Fibroblast of villous mesenchyme (primary cell): ENCODE measurements at regions not wholly inside any gene's neighbourhood (a gene's known extent, or its start where the extent isn't known, plus 50 kb on each side); places are given as distances from the start of the nearest gene placed in this dataset.
A peak's percentile ranks its signal among the peaks of the same experiment; 100 is the strongest.

Experiments
- DNase-seq: peaks from one replicate; pipeline ENCODE4 v3.0.0-alpha.2; 2010; ENCODE audit warnings: low read depth
- H3K4me3 ChIP-seq: 2 replicates; pipeline ENCODE4 v1.5.1; 2011; ENCODE audit warnings: low read depth, mild to moderate bottlenecking, low read length
- TF ChIP-seq, protein P1 (sequence below): IDR thresholded peaks from 2 replicates; pipeline ENCODE4 v1.5.1; 2012; ENCODE audit warnings: low read depth, mild to moderate bottlenecking, low read length; ENCODE audit not compliant: insufficient read depth

DNA sequence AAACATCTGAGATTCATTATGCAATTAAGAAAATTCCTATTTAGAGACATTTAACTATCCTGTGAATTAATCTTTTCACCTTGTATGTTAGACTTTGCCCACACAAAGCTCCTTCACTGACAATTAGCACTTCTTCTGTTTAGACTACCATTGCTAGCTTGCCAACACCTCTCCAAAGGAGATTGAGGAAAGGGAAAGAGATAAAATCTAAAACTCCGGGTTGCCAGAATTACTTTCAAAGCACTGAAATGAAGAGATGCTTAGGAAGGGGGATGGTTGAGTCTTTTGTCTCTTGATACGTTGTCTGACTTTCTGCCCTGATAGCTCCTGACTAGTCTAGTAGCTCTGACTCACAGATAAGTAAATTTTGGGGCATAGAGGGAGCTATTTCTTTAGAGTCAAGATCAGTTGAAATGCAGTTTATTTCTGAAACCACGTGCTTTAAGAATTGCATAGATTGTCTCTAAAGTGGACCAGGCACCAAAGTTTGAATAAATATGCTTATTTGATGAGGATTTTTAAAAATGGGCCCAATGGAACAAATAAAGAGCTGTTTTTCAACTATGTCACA, 74.1 kb upstream of the DSEL start:
- DNase-seq: peak; percentile 45
- H3K4me3 ChIP-seq: no peak overlapping the region
- TF ChIP-seq, protein P1, sequence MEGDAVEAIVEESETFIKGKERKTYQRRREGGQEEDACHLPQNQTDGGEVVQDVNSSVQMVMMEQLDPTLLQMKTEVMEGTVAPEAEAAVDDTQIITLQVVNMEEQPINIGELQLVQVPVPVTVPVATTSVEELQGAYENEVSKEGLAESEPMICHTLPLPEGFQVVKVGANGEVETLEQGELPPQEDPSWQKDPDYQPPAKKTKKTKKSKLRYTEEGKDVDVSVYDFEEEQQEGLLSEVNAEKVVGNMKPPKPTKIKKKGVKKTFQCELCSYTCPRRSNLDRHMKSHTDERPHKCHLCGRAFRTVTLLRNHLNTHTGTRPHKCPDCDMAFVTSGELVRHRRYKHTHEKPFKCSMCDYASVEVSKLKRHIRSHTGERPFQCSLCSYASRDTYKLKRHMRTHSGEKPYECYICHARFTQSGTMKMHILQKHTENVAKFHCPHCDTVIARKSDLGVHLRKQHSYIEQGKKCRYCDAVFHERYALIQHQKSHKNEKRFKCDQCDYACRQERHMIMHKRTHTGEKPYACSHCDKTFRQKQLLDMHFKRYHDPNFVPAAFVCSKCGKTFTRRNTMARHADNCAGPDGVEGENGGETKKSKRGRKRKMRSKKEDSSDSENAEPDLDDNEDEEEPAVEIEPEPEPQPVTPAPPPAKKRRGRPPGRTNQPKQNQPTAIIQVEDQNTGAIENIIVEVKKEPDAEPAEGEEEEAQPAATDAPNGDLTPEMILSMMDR: peak; percentile 34

DNA sequence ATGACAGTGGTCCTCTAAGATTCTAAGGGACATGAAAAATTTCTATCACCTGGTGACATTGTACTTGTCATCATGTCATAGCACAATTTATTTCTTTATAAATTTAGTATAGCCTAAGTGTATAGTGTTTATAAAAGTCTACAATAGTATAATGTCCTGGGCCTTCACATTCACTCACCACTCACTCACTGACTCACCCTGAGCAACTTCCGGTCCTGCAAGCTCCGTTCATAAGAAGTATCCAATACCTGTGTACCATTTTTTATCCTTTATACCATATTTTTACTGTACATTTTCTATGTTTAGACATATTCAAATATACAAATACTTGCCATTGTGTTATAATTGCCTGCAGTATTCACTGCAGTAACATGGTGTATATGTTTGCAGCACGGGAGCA, 72.8 kb upstream of the DSEL start:
- no peak overlapping the region for H3K4me3 ChIP-seq
- TF ChIP-seq, protein P1: no peak
- DNase-seq: no peak

DNA sequence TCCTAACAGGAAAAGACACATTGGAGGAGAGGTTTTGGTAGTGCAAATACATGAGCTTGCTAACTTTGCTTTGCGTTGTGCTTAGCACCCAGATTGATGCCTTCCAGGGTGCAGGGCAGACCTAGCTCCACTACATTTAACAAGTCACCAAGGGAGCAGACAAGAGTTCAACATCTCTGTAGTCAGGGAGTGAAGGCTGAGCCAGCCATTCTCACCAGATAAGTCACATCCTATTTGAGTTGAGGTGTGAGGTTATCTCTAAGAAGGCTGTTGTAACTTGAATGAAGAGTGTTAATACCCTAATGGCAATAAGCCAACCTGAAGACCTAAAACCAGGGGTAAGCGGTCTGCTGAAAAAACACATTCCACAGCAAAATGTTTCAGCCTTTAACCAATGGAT, 69.6 kb upstream of the DSEL start:
- TF ChIP-seq, protein P1: no peak
- DNase-seq: no peak
- H3K4me3 ChIP-seq: no peak overlapping the region

GRCh38 chr18:67583621-67584020, 67.1 kb upstream of the DSEL start:
- H3K4me3 ChIP-seq: no peak overlapping the region
- TF ChIP-seq, protein P1: no peak
- no peak for DNase-seq

DNA sequence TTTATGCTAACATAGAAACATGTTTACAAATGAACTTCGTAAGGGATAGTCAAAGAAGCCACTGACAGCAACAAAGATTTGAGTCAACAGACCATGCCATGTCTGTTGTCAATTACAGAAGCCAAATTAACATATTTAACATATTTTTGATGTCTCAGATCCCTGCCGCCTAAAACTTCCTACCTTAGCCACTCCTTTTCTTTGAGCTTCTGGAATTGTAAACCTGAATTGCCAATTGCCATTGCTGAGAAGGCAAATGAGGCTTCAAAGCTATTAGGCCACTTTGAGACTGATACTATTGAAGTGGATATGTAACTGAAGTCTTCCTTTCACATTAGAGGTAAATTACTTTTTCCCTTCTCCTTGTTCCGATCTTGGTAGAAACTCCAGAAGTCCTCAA, 66.0 kb upstream of the DSEL start:
- no peak for DNase-seq
- no peak overlapping the region for H3K4me3 ChIP-seq
- TF ChIP-seq, protein P1: no peak

DNA sequence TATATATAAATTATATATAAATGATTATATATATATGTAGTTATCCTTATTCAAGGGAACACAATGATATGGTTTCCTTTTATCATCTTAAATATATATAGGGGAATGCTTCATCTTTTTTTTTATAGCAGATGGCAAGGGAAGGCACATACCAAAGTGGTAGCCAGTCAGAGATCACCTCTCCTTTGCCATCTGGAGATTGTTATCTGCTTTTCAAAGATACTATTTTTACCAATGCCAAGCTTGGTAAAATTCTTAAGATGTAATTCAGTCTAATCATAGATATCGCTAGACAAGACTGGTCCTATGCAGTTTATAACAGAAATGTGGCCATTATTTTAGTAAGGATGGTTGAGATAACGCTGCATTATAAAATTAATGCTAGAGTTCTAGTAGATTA, 64.7 kb upstream of the DSEL start:
- no peak for DNase-seq
- TF ChIP-seq, protein P1: no peak

GRCh38 chr18:67577386-67577785, 60.9 kb upstream of the DSEL start:
- no peak overlapping the region for H3K4me3 ChIP-seq
- TF ChIP-seq, protein P1: no peak
- DNase-seq: no peak

More for the DNA sequence above, 64.7 kb upstream of the DSEL start:
- H3K4me3 ChIP-seq: no peak overlapping the region
